NK-92 treated with Interleukin-12 subunit alpha and Interleukin-12 subunit beta, amount 100 ng/mL, for 24 hours (cell line): ENCODE measurements at regions not wholly inside any gene's neighbourhood (a gene's known extent, or its start where the extent isn't known, plus 50 kb on each side); places are given as distances from the start of the nearest gene placed in this dataset.

ENCODE experiments used
- DNase-seq: peaks from one replicate; lab custom pipeline; 2025; lab: John Stamatoyannopoulos, UW

DNA sequence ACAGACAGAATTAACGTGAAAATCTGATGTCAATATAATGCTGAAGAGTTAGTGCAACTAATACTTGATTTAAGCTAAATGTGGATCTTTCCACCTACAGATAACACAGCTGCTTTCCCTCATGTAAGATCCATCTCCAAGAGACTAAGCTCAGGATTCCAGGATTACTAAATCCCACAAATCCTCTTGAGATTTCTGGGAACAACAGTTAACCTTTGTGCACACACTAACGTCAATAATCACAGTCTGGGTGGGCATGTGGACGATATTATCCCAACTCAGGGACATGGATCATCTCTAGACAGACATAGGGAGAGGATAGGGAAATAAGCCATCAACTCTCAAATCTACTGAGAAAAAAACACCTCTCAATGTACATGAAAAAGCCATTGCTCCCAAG is 432.6 kb downstream of the SATB2 start:
- no peak for DNase-seq

DNA sequence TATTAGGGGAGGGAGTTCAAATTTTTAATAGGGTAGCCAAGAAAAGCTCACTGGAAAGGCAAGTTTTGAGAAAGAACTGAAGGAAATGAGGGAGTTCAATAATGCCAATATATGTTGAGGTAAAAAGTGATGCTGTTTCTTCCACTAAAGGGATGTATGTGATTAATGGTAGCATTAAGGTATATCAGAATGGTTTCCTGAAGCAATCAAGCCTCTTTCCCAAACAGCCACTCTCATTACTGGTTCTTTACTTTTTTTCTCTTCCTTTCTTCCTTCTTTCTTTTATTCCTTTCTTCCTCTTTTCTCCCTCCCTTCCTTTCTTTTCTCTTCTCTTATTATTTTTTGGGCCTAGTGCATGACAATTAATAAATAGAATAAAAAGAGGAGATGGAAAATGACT is 433.5 kb downstream of the SATB2 start:
- DNase-seq, result no peak

DNA sequence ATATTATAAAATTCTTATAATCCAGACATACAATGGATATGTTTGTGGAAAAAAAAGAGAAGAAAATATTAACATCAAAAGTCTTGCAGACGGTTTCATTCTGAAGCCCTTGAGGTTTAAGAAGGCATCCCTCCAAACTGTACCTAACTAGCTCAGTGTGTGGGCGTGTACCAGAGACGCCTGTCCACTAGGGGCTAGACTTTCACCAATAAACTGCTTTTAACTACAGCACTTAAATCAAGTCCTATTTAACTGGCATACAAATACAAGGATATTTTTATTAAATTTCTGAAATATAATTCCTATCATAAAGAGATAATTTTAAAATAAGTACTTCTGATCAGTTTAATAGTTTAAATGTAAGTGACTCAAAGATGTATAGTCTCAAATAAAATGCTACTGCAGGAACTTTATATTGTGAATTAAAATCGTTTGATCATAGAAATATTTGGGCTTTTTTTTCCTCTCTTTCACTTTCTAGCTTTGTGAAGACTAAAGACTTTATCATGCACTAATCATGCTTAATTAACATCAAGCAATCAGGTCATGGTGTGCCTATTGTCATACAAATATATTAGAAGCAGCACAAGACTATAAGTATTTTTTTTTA is 437.7 kb downstream of the SATB2 start:
- no peak for DNase-seq

DNA sequence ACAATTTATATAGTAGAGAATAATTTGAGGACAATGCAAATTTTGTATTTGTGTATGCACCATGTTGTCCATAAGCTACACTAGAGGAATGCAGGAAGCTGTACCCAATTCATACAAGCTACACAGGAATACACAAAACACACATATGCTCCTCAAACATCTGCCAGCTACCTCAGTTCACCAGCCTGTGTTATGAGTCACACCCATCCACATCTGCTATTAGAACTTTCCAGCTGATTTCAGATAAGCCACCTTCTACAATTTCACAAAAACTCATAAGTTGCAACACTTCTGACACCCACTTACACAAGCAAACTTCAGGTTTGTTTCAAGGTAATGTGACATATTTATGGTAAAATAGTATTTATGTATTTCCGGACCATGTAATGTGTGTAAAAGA is 438.9 kb downstream of the SATB2 start:
- no peak for DNase-seq

DNA sequence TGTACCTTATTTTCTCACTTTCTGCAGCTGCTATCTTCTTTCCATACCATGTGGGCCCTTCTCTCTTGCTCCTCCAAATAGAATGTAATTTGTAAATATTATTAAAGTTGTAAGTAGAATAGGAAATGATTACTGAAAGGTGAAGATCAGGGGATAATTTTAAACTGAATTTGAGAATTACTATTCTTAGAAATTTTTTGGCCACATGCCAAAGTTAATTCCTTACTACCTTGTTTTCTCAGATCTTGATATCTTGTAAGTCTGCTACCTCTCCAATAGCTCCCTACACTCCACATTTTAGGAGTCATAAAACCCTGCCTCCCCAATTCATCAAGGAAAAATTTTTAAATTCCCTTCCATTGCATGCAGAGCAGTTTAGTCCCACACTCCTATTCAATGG is 442.7 kb downstream of the SATB2 start:
- no peak for DNase-seq

DNA sequence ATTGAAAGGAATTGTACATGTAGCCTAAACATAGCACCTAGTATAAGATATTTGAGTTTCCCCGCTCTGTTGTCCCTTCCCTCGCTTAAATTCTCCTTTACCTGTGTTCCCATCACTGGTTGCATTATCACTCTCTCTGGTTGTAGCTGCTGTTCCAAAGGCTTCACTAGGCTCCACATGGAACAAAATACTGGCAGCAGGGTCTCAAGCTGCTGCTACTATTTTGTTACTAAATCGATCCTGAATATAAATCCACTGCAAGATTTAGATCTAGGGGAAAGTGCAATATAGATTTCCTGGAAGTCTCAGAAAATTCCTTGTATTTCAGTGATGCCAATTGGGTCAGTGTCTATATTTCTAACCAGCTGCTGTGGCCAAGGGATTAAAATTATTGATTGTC is 443.5 kb downstream of the SATB2 start:
- no peak for DNase-seq

DNA sequence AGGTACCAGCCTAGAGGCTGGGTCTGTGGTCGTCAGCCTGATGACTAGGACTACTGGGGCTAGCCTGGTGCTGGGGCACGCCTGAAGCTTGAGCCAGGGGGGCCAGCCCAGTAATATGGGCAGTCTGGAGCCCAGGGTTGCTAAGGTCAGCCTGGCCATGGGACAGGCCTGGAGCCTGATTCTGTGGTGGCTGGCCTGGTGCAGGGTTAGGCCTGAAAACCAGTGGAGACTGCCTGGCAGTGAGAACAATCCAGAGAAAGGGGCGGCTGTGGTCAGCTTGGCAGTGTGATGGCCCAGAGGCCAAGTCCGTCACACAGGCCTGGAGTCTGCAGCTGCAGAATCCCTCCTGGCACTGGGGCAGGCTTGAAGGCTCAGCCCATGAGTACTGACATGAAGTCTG is 445.8 kb downstream of the SATB2 start:
- no peak for DNase-seq

DNA sequence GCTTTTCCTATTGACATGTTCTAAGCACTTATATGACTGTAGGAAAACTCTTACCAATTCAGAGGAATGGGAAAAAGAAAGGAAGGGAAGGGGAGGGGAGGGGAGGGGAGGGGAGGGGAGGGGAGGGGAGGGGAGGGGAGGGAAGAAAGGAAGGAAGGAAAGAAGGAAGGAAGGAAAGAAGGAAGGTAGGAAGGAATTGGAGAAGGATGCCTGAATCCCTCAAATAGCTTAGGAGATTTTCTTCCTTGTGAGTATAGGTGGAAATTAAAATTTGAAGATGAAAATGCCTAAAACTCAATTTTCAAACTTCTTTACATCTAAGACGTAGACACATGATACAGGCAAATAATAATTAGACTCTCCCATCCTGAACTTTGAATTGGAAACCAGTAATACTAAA is 463.1 kb downstream of the SATB2 start:
- no peak for DNase-seq

DNA sequence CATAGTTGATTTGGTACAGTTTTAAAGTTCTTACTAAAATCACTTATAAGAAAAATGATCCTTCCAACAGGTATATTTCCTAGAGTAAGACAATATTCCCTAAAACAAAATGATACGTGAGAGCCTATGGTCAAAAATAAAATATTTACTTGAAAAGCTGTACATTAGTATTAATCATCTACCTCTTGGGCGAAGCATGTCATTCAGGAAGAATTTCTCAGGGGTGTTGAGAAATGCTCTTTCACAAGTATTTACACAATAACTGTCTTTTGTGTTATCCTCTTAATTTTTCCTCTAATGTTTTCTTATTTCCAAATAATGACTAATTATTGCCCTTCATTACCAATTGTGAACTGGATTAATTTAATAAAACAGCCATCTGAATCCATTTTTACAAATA is 466.3 kb downstream of the SATB2 start:
- DNase-seq, result no peak

DNA sequence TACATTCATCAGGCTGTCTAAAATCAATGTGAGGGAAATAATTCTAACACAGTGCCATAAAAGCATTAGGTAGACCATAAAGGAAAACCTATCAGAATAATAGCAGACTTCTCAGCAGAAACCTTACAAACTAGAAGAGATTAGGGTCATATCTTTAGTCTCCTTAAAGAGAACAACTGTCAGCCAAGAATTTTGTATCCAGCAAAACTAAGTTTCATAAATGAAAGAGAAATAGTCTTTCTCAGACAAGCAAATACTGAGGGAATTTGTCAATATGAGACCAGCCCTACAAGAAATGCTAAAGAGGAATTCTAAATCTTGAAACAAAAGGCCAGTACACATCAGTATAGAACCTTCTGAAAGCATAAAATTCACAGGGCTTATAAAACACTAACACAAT is 482.0 kb downstream of the SATB2 start:
- DNase-seq, result no peak

DNA sequence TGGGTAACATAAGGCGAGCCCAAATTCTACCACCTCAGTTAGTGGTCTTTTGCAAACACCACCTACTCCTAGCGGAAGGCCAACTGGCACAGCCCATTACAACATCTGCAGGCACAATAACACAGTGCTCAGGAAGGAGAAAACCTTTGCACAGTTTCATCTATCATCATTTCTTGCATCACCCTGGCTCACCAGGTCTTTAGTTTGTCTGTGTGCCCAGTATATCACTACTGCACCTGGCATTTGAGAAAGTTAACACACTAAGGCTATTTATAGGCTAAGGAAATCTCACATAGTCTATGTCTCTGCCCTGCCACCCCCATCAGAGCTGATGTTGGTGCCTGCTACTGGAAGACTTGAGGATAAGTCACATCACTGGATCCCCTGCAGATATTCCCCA is 484.0 kb downstream of the SATB2 start:
- DNase-seq, result no peak

DNA sequence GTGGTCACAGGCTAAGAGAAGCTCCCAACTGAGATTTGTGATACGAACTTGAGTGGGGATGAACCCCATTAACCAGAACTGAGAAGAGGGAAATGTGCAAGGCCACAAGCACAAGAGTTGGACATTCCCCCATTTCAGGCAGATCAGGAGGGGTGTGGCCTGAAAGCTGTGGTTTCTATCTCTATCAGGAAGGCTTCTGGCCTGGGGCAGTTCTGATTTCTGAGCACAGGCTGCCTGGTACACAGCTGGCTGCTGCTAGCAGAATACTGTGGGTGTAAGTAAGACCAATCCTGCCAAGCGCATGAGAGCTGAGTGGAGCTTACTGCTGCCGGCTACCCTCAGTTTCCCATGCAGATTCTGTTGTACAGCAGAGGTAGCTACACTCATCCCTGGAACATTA is 484.6 kb downstream of the SATB2 start:
- no peak for DNase-seq

DNA sequence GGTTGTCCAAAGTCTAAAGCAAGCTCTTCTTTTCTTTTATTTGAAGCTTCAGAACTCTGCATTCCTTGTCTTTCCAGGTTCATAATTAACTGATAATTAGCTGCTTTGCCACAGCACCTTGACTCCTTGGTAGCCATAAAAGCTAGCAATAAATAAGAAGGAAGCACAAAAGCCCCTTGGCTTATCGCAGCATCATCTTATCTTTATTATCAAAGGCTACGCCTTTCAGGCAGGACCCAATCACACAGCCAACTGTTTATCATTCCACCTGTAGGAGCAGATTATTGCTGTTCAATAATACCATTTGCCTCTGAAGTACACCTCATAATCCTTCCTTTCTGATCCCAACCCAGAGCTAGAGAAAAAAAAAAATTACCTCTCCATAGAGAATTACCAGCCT is 489.2 kb downstream of the SATB2 start:
- no peak for DNase-seq

DNA sequence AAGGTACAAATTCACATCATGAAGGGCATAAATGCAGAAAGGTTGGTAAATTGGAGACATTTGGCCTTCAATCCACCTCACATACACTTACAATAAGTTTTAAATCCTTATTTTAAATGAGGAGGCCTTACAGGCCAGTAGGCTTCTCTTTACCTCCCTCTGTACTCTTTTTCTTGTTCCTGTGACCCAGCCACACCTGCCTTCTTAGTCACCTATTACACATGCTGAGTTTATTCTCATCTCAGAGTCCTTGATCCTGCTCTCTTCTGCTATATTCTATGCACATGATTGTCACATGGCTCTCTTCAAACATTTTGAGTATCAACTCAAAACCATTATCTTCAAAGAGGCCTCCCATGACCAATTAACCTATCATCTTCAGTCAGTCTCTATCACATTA is 491.5 kb downstream of the SATB2 start:
- DNase-seq, result no peak

DNA sequence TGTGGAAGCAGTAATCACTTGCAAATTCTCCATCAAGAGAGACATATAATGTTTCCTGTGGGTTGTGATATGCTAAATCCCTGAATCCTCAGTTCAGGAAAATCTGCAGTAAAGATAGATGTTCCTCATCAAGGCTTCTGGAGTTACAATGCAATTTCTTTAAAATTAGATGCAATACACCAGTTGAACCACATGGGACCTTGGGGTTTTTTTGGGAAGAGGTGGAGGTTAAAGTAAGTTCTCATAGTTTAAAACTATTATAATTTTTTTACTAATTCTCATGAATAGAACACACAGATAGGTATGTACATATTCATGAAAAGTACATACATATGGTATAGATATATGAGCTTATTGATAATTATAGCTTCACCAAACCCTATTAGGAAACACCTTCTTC is 496.2 kb downstream of the SATB2 start:
- no peak for DNase-seq

DNA sequence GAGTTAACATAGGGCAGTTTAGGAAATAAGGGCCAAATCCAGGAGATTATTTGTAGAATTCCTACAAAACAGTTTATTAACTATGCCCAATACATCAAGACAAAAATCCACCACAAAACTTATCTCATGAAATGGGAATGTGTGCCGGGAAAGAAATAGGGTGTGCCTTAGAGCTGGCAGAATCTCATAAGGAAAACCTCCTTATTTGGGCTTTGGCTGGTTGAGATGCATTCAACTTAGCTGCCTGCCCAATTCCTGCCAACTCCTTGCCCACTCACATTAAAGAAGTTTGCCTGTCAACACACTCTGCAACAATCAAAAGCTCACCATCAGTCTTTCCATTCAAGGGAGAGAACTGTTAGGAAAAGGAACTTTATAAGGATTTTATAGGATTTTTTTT is 500.6 kb downstream of the SATB2 start:
- no peak for DNase-seq

DNA sequence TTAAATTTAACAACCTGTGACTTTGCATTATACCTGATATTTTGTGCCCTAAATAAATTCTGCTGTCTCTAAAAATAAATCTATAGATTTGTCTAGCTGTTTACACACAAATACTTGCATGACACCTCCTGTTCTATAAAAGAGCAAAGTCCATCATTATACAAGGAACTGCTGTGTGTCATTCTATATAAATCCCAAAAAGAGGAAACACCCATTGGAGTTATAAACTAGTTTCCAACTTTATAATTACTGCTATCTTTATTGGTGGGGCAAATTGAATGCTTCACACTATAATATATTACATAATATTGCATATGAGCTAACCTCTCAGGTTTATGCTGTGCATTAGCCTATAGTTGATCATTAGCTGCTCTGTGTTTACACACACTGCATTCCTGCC is 504.4 kb downstream of the SATB2 start:
- no peak for DNase-seq

DNA sequence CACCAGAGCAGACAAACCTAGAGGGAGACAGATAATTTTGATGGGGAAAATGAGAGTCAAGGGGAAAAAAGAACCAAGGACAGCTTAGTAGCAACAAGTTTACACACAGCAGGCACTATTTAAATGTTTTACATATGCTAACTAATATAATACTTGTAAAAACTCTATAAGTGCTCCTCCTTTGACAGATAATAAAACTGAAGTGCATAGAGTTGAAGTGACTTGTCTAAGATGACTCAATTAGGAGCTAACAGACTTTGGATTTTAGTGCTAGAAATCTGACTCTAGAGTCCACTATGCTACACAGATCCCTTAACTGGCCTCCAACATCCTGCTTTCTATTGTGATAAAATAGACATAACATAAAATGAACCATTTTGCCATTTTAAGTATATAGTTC is 506.9 kb downstream of the SATB2 start:
- no peak for DNase-seq

DNA sequence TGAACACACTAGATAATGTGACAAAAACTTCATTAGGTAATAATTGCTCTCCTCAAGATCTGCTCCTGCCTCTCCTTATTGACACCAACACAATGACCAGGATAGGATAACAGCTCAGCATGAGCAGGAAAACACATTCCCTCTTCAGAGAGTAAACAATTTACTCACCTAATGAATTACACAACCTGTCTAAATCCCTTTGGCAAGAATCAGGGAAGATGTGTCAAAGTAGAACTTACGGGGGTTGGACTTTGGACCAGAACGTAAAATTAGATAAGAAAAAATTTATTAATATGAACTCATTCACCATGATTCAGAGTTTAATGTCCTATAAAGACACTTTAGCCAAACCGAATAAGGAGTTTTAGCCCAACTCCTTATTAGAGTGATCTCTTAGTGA is 512.2 kb downstream of the SATB2 start:
- no peak for DNase-seq

DNA sequence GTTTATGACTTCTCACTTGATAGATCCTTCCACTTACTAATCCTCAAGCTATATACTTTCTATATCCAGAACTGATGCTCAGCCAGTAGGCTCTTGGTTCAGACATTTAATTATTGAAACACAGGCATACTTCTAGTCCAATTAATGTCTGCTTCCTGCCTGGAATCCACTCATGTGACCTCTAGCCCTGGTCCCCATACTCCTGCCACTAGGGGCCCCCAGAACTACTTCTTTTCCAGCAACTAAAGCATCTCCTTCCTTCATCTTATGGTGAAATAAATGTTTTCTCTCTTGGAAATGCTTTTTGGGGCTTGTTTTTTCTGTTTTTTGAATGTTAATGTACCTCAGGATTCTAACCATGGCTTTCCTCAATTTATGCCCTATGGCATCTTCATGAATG is 527.6 kb downstream of the SATB2 start:
- DNase-seq, result no peak

DNA sequence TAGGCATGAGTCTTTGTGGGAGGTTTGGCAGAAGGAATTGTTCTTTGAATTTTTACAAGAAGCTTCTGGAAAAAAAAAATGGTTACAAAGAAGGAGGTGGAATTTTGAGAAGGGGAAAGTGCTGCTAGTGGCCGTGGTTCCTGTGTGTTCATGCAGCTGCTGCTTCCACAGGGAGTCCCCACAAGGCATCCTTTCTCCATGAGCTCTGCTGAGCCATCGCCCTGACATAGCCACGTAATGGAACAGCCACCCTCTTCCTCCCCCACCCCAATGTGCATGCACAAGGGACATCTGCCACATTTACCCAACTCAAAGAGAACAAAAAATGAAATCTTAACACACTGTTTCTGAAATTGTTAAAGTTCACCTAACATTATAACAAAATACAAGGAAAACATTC is 529.7 kb downstream of the SATB2 start:
- DNase-seq, result no peak

DNA sequence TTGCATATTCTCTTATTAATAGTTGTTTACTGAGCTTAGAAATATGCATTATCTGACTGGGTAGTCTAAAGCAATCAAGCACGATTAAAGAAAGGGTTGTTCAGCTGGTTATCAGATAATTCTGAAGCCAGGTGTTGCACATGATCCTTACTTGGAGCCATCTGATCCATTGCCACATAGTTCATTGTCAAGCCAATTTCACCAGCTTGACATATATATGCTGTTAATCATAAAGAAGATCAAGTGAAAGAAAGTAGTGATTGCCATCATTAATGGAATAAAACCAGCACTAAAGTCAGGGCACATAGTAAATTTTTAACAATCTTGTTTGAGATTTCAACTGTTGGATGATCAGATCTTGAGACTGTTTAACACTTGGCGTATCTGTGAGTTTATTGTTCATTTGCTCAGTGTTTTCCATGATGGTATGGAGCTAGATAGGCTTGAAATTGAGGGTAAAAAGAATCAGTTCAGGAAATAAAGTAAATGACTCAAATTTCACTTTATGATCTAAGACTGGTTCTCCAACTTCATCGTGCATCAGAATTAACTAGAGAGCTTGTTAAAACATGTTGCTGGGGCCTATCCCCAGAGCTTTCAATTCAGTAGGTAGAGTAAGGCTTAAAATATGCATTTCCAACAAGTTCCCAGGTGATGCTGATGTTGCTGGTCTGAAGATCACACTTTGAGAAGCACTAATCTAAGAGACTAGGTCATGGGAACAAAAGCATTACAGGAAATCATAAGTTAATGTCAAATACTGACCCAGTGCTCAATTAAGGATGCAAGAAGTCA is 539.6 kb downstream of the SATB2 start:
- no peak for DNase-seq

DNA sequence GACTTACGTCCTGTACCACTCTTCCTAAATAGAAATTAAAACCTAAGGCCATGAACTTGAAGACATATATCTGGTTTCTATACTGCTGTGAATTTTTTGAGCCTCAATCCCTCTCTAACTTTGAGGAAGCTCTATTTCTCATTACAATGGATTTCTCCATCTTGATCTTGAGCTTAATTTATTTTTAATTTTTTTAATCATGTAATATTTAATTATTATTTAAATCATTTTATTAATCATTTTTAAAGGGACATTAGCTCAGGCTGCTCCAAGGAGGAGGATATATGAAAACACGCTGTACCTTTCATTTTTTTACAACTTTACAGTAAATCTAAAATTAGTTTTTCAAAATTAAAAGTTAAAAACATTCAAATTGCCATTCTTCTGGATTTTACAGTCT is 540.5 kb downstream of the SATB2 start:
- DNase-seq, result no peak

DNA sequence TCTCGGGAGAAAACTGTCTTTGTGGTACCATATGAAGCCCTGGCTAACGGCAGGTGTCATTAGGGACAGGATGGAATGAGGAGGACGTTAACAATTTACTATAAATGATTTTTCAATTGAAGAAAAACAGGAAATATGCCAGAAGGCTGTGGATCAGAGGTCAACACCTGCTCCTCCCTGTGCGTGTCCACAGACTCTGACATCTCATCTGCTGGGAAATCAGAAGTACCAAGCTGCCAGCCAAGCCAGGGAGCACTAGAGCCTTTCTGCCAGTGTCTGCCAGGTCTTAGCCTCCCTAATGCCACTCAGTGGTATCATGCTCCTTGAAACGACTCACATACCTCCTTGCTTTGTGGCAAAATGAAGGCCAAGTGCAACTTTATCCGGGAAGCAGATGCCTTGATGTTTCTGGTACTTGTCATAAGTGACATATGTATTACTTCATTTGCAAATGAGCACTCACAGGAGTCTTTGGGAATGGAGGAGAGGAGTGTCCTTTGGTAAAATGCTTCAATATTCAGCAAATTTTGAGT is 541.1 kb downstream of the SATB2 start:
- DNase-seq, result no peak
